Endothelial cell of umbilical vein (primary cell): ENCODE measurements at regions not wholly inside any gene's neighbourhood (a gene's known extent, or its start where the extent isn't known, plus 50 kb on each side); places are given as distances from the start of the nearest gene placed in this dataset.

Experiments
- BruUV-seq: library from RNA; stranded (reverse); fragments of 400-500 nt; replicated peaks from 2 replicates; lab custom pipeline; 2021; lab: Mats Ljungman, UMichigan
- CTCF ChIA-PET: fragments of 300-600, 350-600 bp; sonication (Branson Sonifier 250); formaldehyde crosslinking; loops from one replicate; lab custom pipeline; 2021; ENCODE audit warnings: antibody characterized with exemption, inconsistent platforms; lab: Charles Lee
- POLR2A ChIA-PET: fragments of 300-600, 350-600 bp; sonication (Branson Sonifier 250); formaldehyde crosslinking; loops from one replicate; lab custom pipeline; 2021; ENCODE audit warnings: antibody characterized with exemption, inconsistent platforms; lab: Charles Lee
- DNase-seq: peaks from one replicate; pipeline ENCODE4 v3.0.0-alpha.2; 2011; ENCODE audit warnings: low read depth, low spot score
- FAIRE-seq: peaks from 2 replicates; lab custom pipeline; 2011; peaks lifted over from hg19 to GRCh38; lab: Jason Lieb, UNC
- H2AFZ ChIP-seq: 2 replicates; pipeline ENCODE4 v1.6.0; 2012; ENCODE audit warnings: low read depth, low read length, control low read depth, inconsistent platforms
- H3K27ac ChIP-seq: 2 replicates; pipeline ENCODE4 v1.5.1; 2011; ENCODE audit warnings: low read depth, mild to moderate bottlenecking, control low read depth, low read length, moderate library complexity; ENCODE audit not compliant: insufficient read depth
- H3K27me3 ChIP-seq, 2 experiments: 2 replicates each; pipeline versions ENCODE4 v1.6.0 to v1.6.1; 2011; ENCODE audit warnings: low read length in 2 of 2, mixed read lengths in 1 of 2; ENCODE audit not compliant: control insufficient read depth in 2 of 2, insufficient read depth in 2 of 2
- H3K36me3 ChIP-seq, 2 experiments: 2 replicates in 1 of 2; 3 replicates in 1 of 2; pipeline ENCODE4 v1.5.1; 2011; ENCODE audit warnings: low read length in 2 of 2, mild to moderate bottlenecking in 1 of 2, moderate library complexity in 1 of 2; ENCODE audit not compliant: control insufficient read depth in 2 of 2, insufficient read depth in 2 of 2; ENCODE audit errors: extremely low read depth in 1 of 2
- H3K4me1 ChIP-seq: 3 replicates; pipeline ENCODE4 v1.5.1; 2011; ENCODE audit warnings: mild to moderate bottlenecking, low read length; ENCODE audit not compliant: control insufficient read depth, insufficient read depth; ENCODE audit errors: extremely low read depth
- H3K4me2 ChIP-seq: 2 replicates; pipeline ENCODE4 v1.6.1; 2011; ENCODE audit warnings: low read length, control low read depth, mixed read lengths; ENCODE audit not compliant: insufficient read depth
- H3K4me3 ChIP-seq, 3 experiments: fragments of 200-600 bp in 1 of 3; sonication (generic), shearing (Covaris generic) in 1 of 3; replicated peaks in 1 of 3; 2 replicates each; pipeline ENCODE4 v1.5.1; 2011 to 2016; ENCODE audit warnings: control low read depth in 3 of 3, low read length in 3 of 3, mild to moderate bottlenecking in 2 of 3, inconsistent platforms in 1 of 3, low read depth in 1 of 3, moderate library complexity in 1 of 3; ENCODE audit not compliant: insufficient read depth in 1 of 3
- H3K79me2 ChIP-seq: 2 replicates; pipeline ENCODE4 v1.6.0; 2012; ENCODE audit warnings: low read length, inconsistent platforms; ENCODE audit not compliant: control insufficient read depth, insufficient read depth
- H3K9ac ChIP-seq: replicated peaks from 2 replicates; pipeline ENCODE3; 2011; ENCODE audit warnings: low read length, control low read depth; ENCODE audit not compliant: insufficient read depth; ENCODE audit errors: extremely low read depth
- H3K9me1 ChIP-seq: replicated peaks from 3 replicates; pipeline ENCODE4 v1.6.0; 2011; ENCODE audit warnings: mild to moderate bottlenecking, low read length; ENCODE audit not compliant: control insufficient read depth, insufficient read depth; ENCODE audit errors: extremely low read depth
- H3K9me3 ChIP-seq: replicated peaks from 2 replicates; pipeline ENCODE4 v1.5.1; 2012; ENCODE audit warnings: low read length, inconsistent platforms; ENCODE audit not compliant: control insufficient read depth, insufficient read depth
- H4K20me1 ChIP-seq: replicated peaks from 2 replicates; pipeline ENCODE3; 2011; ENCODE audit warnings: mild to moderate bottlenecking, low read length; ENCODE audit not compliant: control insufficient read depth, insufficient read depth; ENCODE audit errors: extremely low read depth
- EZH2 ChIP-seq: IDR thresholded peaks from 2 replicates; pipeline ENCODE4 v1.6.1; 2012; ENCODE audit warnings: borderline replicate concordance, low read depth, mild to moderate bottlenecking, moderate library complexity, low read length, inconsistent platforms; ENCODE audit not compliant: severe bottlenecking
- FOS ChIP-seq: IDR thresholded peaks from 2 replicates; pipeline ENCODE4 v1.6.1; 2011; ENCODE audit warnings: mild to moderate bottlenecking, low read length, moderate library complexity, borderline replicate concordance; ENCODE audit not compliant: insufficient read depth
- GATA2 ChIP-seq: IDR thresholded peaks from 2 replicates; pipeline ENCODE4 v1.7.0; 2011; ENCODE audit warnings: low read depth, mild to moderate bottlenecking, moderate library complexity, mixed read lengths, low read length; ENCODE audit not compliant: insufficient read length, insufficient read depth
- JUN ChIP-seq: IDR thresholded peaks from 2 replicates; pipeline ENCODE4 v1.6.1; 2011; ENCODE audit warnings: borderline replicate concordance, low read depth; ENCODE audit not compliant: insufficient read length, insufficient read depth
- MYC ChIP-seq: IDR thresholded peaks from one replicate; pipeline ENCODE4 v1.6.1; 2011; ENCODE audit warnings: mild to moderate bottlenecking, low read depth, low read length
- POLR2A ChIP-seq: IDR thresholded peaks from 2 replicates; pipeline ENCODE4 v1.6.1; 2012; ENCODE audit warnings: low read depth, mild to moderate bottlenecking, control low read depth, low read length
- POLR2AphosphoS5 ChIP-seq: IDR thresholded peaks from 2 replicates; pipeline ENCODE4 v1.6.1; 2012; ENCODE audit warnings: low read depth, mild to moderate bottlenecking, control low read depth, low read length, moderate library complexity; ENCODE audit not compliant: insufficient read depth
- dilution Hi-C: fragments of 300-500 bp; cut with MboI; formaldehyde crosslinking; loops from one replicate; pipeline ENCODE4 v1.15.0; 2019; ENCODE audit warnings: low sequenced_read_pairs; ENCODE audit not compliant: extremely low pct_ligation_motif_present
- intact Hi-C: fragments of 100-400 bp; cut with micrococcal nuclease; formaldehyde crosslinking; loops from one replicate; pipeline ENCODE4 v1.10.0; 2022
- TF ChIP-seq, protein P1 (sequence below), 2 donors: IDR thresholded peaks; 1 replicate in 1 of 2; 2 replicates in 1 of 2; pipeline ENCODE4 v1.5.1; 2011; ENCODE audit warnings: low read length in 2 of 2, mild to moderate bottlenecking in 2 of 2, moderate library complexity in 2 of 2, control low read depth in 1 of 2, inconsistent platforms in 1 of 2, low read depth in 1 of 2; ENCODE audit not compliant: insufficient read depth in 1 of 2; ENCODE audit errors: extremely low read depth in 1 of 2
- TF ChIP-seq, protein P2 (sequence below): IDR thresholded peaks from 2 replicates; pipeline ENCODE4 v1.6.1; 2011; ENCODE audit not compliant: insufficient read depth, insufficient read length

DNA sequence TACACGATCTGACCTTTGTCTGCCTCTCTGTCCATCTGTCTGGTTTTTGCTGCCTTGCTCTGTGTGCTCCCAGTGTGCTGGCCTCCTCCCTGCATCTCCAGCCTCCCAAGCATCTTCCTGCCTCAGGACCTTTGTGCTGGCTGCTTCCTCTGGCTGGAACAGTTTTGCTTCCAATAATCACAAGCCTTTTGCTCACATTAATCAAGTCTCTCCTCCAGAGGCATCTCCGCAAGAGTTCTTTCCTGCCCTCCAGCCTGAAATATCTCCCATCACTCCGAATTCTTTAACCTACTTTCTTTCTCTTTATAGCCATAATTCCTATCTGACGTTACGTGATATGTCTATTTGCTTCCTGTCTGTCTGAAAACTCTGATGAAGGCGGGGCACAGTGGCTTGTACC lies 267.1 kb downstream of the ABCC12 start:
- intact Hi-C loops (no loop called here), dilution Hi-C loops (no loop called here)
- H3K4me2 ChIP-seq = no peak overlapping the region
- no peaks in the 10 kb centered on the region for H4K20me1 ChIP-seq
- BruUV-seq = no TSS peak
- H3K9me1 ChIP-seq = no peaks in the 10 kb centered on the region
- TF ChIP-seq GATA2 (no peak), EZH2 (no peak), MYC (no peak), JUN (no peak), POLR2A (no peak), FOS (no peak), POLR2AphosphoS5 (no peak)
- TF ChIP-seq, protein P1, sequence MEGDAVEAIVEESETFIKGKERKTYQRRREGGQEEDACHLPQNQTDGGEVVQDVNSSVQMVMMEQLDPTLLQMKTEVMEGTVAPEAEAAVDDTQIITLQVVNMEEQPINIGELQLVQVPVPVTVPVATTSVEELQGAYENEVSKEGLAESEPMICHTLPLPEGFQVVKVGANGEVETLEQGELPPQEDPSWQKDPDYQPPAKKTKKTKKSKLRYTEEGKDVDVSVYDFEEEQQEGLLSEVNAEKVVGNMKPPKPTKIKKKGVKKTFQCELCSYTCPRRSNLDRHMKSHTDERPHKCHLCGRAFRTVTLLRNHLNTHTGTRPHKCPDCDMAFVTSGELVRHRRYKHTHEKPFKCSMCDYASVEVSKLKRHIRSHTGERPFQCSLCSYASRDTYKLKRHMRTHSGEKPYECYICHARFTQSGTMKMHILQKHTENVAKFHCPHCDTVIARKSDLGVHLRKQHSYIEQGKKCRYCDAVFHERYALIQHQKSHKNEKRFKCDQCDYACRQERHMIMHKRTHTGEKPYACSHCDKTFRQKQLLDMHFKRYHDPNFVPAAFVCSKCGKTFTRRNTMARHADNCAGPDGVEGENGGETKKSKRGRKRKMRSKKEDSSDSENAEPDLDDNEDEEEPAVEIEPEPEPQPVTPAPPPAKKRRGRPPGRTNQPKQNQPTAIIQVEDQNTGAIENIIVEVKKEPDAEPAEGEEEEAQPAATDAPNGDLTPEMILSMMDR (IDR thresholded peaks at IDR 0.05; ENCODE audit: extremely low read depth in 1 of 2, insufficient read depth in 1 of 2, low read depth in 1 of 2, low read length in 2 of 2) = no peak
- TF ChIP-seq, protein P2, sequence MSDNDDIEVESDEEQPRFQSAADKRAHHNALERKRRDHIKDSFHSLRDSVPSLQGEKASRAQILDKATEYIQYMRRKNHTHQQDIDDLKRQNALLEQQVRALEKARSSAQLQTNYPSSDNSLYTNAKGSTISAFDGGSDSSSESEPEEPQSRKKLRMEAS = no peak
- ChIA-PET CTCF (no interaction called here), POLR2A (no interaction called here)
- H2AFZ ChIP-seq = no peak overlapping the region
- FAIRE-seq = no peak
- no peak for DNase-seq
- H3K4me1 ChIP-seq = no peaks in the 10 kb centered on the region
- no peak overlapping the region for H3K4me3 ChIP-seq
- H3K9me3 ChIP-seq = no peaks in the 10 kb centered on the region
- H3K27me3 ChIP-seq = no peaks in the 10 kb centered on the region
- H3K36me3 ChIP-seq = no peaks in the 10 kb centered on the region
- no peak overlapping the region for H3K9ac ChIP-seq
- H3K27ac ChIP-seq = no peak overlapping the region
- no peaks in the 10 kb centered on the region for H3K79me2 ChIP-seq
